GM23338 (cell line): ENCODE measurements at regions not wholly inside any gene's neighbourhood (a gene's known extent, or its start where the extent isn't known, plus 50 kb on each side); places are given as distances from the start of the nearest gene placed in this dataset.

Experiments
- CREB1 ChIP-seq: fragments of 250-450 bp; sonication (Bioruptor Pico); IDR thresholded peaks from 2 replicates; pipeline ENCODE4 v1.5.0; 2020; ENCODE audit warnings: low read depth, mild to moderate bottlenecking, moderate library complexity
- CTCF ChIP-seq, 2 experiments: fragments of 200-600 bp in 1 of 2; sonication (generic) in 1 of 2; conservative IDR thresholded peaks; 2 replicates each; pipeline versions ENCODE4 v1.5.1 to v1.6.1; 2016 to 2017; ENCODE audit warnings: antibody characterized with exemption in 2 of 2, low read depth in 2 of 2, mild to moderate bottlenecking in 2 of 2, moderate library complexity in 1 of 2
- EZH2 ChIP-seq: fragments of 200-600 bp; sonication (generic); IDR thresholded peaks from one replicate; pipeline ENCODE4 v1.8.0; 2017; ENCODE audit warnings: antibody characterized with exemption, mild to moderate bottlenecking, low read depth; ENCODE audit not compliant: unreplicated experiment
- EZH2phosphoT487 ChIP-seq: fragments of 200-600 bp; sonication (generic); IDR thresholded peaks from one replicate; pipeline ENCODE4 v1.8.1; 2018; ENCODE audit warnings: antibody characterized with exemption; ENCODE audit not compliant: unreplicated experiment
- POLR2AphosphoS5 ChIP-seq: IDR thresholded peaks from 2 replicates; pipeline ENCODE4 v1.6.1; 2016; ENCODE audit warnings: antibody characterized with exemption, low read depth
- REST ChIP-seq: IDR thresholded peaks from one replicate; pipeline ENCODE4 v1.6.1; 2018; ENCODE audit warnings: antibody characterized with exemption; ENCODE audit not compliant: unreplicated experiment
- ZNF114 ChIP-seq: fragments of 250-450 bp; sonication (Bioruptor Pico); IDR thresholded peaks from 2 replicates; pipeline ENCODE4 v1.5.0; 2020; ENCODE audit warnings: mild to moderate bottlenecking, moderate library complexity

- TF ChIP-seq CTCF (conservative IDR thresholded peaks at IDR 0.05; ENCODE audit: low read depth in 2 of 2) = no peak
- no peak for TF ChIP-seq POLR2AphosphoS5
- no peak for TF ChIP-seq EZH2phosphoT487
- TF ChIP-seq REST = no peak
- no peak for TF ChIP-seq EZH2
- no peak for TF ChIP-seq ZNF114 (CRISPR knock-in tag)
- TF ChIP-seq CREB1 (CRISPR knock-in tag) = no peak
Observed at GRCh38 chr6:86118271-86118670, 475.6 kb upstream of the SYNCRIP start.
